ENCODE measurements at regions not wholly inside any gene's neighbourhood (a gene's known extent, or its start where the extent isn't known, plus 50 kb on each side); places are given as distances from the start of the nearest gene placed in this dataset.
"Not testable (repeated sequence)": the region's sequence is repeated elsewhere in the genome, so short reads cannot be mapped to it uniquely, and the experiment has no call there.

GRCh38 chr5:28807195-28807729 lies 1768.9 kb upstream of the CDH9 start:
- TF ChIP-seq TOX (CRISPR knock-in tag; IDR thresholded peaks at IDR 0.05; ENCODE audit: borderline replicate concordance), result no peak
- TF ChIP-seq ISL1 (CRISPR knock-in tag; IDR thresholded peaks at IDR 0.05), result no peak
- no peak for TF ChIP-seq SNAI2 (CRISPR knock-in tag; IDR thresholded peaks at IDR 0.05)
- no peak for TF ChIP-seq OSR1 (CRISPR knock-in tag; IDR thresholded peaks at IDR 0.05)
- no peak for TF ChIP-seq ARNTL (CRISPR knock-in tag; IDR thresholded peaks at IDR 0.05; ENCODE audit: borderline replicate concordance, low read depth)
- no peak for TF ChIP-seq BACH2 (CRISPR knock-in tag; IDR thresholded peaks at IDR 0.05; ENCODE audit: borderline replicate concordance)
- no peak for TF ChIP-seq ZFP3 (CRISPR knock-in tag; IDR thresholded peaks at IDR 0.05)
- no peak for TF ChIP-seq RARB (CRISPR knock-in tag; IDR thresholded peaks at IDR 0.05)
- TF ChIP-seq ZNF565 (CRISPR knock-in tag; conservative IDR thresholded peaks at IDR 0.05; ENCODE audit: low read depth), result no peak
- TF ChIP-seq, protein P1, sequence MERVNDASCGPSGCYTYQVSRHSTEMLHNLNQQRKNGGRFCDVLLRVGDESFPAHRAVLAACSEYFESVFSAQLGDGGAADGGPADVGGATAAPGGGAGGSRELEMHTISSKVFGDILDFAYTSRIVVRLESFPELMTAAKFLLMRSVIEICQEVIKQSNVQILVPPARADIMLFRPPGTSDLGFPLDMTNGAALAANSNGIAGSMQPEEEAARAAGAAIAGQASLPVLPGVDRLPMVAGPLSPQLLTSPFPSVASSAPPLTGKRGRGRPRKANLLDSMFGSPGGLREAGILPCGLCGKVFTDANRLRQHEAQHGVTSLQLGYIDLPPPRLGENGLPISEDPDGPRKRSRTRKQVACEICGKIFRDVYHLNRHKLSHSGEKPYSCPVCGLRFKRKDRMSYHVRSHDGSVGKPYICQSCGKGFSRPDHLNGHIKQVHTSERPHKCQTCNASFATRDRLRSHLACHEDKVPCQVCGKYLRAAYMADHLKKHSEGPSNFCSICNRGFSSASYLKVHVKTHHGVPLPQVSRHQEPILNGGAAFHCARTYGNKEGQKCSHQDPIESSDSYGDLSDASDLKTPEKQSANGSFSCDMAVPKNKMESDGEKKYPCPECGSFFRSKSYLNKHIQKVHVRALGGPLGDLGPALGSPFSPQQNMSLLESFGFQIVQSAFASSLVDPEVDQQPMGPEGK (CRISPR knock-in tag; IDR thresholded peaks at IDR 0.05; ENCODE audit: borderline replicate concordance), result no peak
- TF ChIP-seq POU6F1 (CRISPR knock-in tag; IDR thresholded peaks at IDR 0.05; ENCODE audit: borderline replicate concordance, low read depth), result no peak
- TF ChIP-seq, protein P2, sequence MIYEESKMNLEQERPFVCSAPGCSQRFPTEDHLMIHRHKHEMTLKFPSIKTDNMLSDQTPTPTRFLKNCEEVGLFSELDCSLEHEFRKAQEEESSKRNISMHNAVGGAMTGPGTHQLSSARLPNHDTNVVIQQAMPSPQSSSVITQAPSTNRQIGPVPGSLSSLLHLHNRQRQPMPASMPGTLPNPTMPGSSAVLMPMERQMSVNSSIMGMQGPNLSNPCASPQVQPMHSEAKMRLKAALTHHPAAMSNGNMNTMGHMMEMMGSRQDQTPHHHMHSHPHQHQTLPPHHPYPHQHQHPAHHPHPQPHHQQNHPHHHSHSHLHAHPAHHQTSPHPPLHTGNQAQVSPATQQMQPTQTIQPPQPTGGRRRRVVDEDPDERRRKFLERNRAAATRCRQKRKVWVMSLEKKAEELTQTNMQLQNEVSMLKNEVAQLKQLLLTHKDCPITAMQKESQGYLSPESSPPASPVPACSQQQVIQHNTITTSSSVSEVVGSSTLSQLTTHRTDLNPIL (CRISPR knock-in tag; IDR thresholded peaks at IDR 0.05; ENCODE audit: low read depth), result no peak
- no peak for ATAC-seq

DNA sequence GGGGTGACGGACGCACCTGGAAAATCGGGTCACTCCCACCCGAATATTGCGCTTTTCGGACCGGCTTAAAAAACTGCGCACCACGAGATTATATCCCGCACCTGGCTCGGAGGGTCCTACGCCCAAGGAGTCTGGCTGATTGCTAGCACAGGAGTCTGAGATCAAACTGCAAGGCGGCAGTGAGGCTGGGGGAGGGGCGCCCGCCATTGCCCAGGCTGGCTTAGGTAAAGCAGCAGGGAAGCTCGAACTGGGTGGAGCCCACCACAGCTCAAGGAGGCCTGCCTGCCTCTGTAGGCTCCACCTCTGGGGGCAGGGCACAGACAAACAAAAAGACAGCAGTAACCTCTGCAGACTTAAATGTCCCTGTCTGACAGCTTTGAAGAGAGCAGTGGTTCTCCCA lies 1760.6 kb upstream of the CDH9 start:
- ATAC-seq, result not testable (repeated sequence)

- ATAC-seq, result no peak
- no peak for TF ChIP-seq PPARA (CRISPR knock-in tag; IDR thresholded peaks at IDR 0.05; ENCODE audit: borderline replicate concordance)
- no peak for TF ChIP-seq ZNF565 (CRISPR knock-in tag; conservative IDR thresholded peaks at IDR 0.05; ENCODE audit: low read depth)
- TF ChIP-seq, protein P1 (CRISPR knock-in tag; IDR thresholded peaks at IDR 0.05; ENCODE audit: borderline replicate concordance), result no peak
- TF ChIP-seq ZFP30 (CRISPR knock-in tag; IDR thresholded peaks at IDR 0.05), result no peak
- no peak for TF ChIP-seq ISL1 (CRISPR knock-in tag; IDR thresholded peaks at IDR 0.05)
- TF ChIP-seq BACH2 (CRISPR knock-in tag; IDR thresholded peaks at IDR 0.05; ENCODE audit: borderline replicate concordance), result no peak
- no peak for TF ChIP-seq CSRNP3 (CRISPR knock-in tag; IDR thresholded peaks at IDR 0.05)
- TF ChIP-seq, protein P3, sequence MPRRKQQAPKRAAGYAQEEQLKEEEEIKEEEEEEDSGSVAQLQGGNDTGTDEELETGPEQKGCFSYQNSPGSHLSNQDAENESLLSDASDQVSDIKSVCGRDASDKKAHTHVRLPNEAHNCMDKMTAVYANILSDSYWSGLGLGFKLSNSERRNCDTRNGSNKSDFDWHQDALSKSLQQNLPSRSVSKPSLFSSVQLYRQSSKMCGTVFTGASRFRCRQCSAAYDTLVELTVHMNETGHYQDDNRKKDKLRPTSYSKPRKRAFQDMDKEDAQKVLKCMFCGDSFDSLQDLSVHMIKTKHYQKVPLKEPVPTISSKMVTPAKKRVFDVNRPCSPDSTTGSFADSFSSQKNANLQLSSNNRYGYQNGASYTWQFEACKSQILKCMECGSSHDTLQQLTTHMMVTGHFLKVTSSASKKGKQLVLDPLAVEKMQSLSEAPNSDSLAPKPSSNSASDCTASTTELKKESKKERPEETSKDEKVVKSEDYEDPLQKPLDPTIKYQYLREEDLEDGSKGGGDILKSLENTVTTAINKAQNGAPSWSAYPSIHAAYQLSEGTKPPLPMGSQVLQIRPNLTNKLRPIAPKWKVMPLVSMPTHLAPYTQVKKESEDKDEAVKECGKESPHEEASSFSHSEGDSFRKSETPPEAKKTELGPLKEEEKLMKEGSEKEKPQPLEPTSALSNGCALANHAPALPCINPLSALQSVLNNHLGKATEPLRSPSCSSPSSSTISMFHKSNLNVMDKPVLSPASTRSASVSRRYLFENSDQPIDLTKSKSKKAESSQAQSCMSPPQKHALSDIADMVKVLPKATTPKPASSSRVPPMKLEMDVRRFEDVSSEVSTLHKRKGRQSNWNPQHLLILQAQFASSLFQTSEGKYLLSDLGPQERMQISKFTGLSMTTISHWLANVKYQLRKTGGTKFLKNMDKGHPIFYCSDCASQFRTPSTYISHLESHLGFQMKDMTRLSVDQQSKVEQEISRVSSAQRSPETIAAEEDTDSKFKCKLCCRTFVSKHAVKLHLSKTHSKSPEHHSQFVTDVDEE (CRISPR knock-in tag; IDR thresholded peaks at IDR 0.05), result no peak
- no peak for TF ChIP-seq TCF4 (CRISPR knock-in tag; IDR thresholded peaks at IDR 0.05; ENCODE audit: borderline replicate concordance)
- TF ChIP-seq POU6F1 (CRISPR knock-in tag; IDR thresholded peaks at IDR 0.05; ENCODE audit: borderline replicate concordance, low read depth), result no peak
- no peak for TF ChIP-seq TOX (CRISPR knock-in tag; IDR thresholded peaks at IDR 0.05; ENCODE audit: borderline replicate concordance)
- TF ChIP-seq ZFP3 (CRISPR knock-in tag; IDR thresholded peaks at IDR 0.05), result no peak
- no peak for TF ChIP-seq ARNTL (CRISPR knock-in tag; IDR thresholded peaks at IDR 0.05; ENCODE audit: borderline replicate concordance, low read depth)
- no peak for TF ChIP-seq CSDC2 (CRISPR knock-in tag; IDR thresholded peaks at IDR 0.05)
- no peak for TF ChIP-seq ZC3H10 (CRISPR knock-in tag; IDR thresholded peaks at IDR 0.05)
- TF ChIP-seq ESRRG (CRISPR knock-in tag; IDR thresholded peaks at IDR 0.05), result no peak
- TF ChIP-seq, protein P2 (CRISPR knock-in tag; IDR thresholded peaks at IDR 0.05; ENCODE audit: low read depth), result no peak
- no peak for TF ChIP-seq ZNF70 (CRISPR knock-in tag; IDR thresholded peaks at IDR 0.05)
- TF ChIP-seq OSR1 (CRISPR knock-in tag; IDR thresholded peaks at IDR 0.05), result no peak
- no peak for TF ChIP-seq RARB (CRISPR knock-in tag; IDR thresholded peaks at IDR 0.05)
Observed at GRCh38 chr5:28788954-28789353, 1750.6 kb upstream of the CDH9 start.

Data from SK-N-SH treated with all-trans-retinoic acid at 6 μM for 48 hours (cell line).